Liver (tissue), 8 donors: ENCODE measurements at regions not wholly inside any gene's neighbourhood (a gene's known extent, or its start where the extent isn't known, plus 50 kb on each side); places are given as distances from the start of the nearest gene placed in this dataset.

Experiments
- DNase-seq: peaks from one replicate; pipeline ENCODE4 v3.0.0-alpha.2; 2017; ENCODE audit warnings: low spot score
- H3K27ac ChIP-seq, 2 donors: one replicate each; pipeline ENCODE4 v1.7.0; 2013; ENCODE audit warnings: inconsistent platforms in 2 of 2, low read length in 2 of 2, control low read depth in 1 of 2, low read depth in 1 of 2, mild to moderate bottlenecking in 1 of 2
- H3K27me3 ChIP-seq, 4 donors: one replicate each; pipeline versions ENCODE4 v1.6.1 to v1.7.0; 2013; ENCODE audit warnings: low read length in 3 of 4, inconsistent platforms in 1 of 4, mild to moderate bottlenecking in 1 of 4, moderate library complexity in 1 of 4; ENCODE audit not compliant: control insufficient read depth in 4 of 4, insufficient read depth in 4 of 4
- H3K36me3 ChIP-seq, 4 donors: one replicate each; pipeline versions ENCODE4 v1.6.1 to v1.7.0; 2013; ENCODE audit warnings: low read length in 3 of 4, mild to moderate bottlenecking in 3 of 4, low read depth in 1 of 4, moderate library complexity in 1 of 4; ENCODE audit not compliant: control insufficient read depth in 4 of 4, insufficient read depth in 3 of 4
- H3K4me1 ChIP-seq, 4 donors: one replicate each; pipeline versions ENCODE4 v1.6.1 to v1.7.0; 2013; ENCODE audit warnings: low read length in 3 of 4, mild to moderate bottlenecking in 3 of 4, moderate library complexity in 1 of 4; ENCODE audit not compliant: control insufficient read depth in 4 of 4, insufficient read depth in 4 of 4
- H3K4me3 ChIP-seq, 3 donors: one replicate each; pipeline versions ENCODE4 v1.6.1 to v1.7.0; 2013; ENCODE audit warnings: low read length in 3 of 3, control low read depth in 1 of 3, low read depth in 1 of 3, mild to moderate bottlenecking in 1 of 3
- H3K9ac ChIP-seq, 2 donors: one replicate each; pipeline ENCODE4 v1.7.0; 2013; ENCODE audit warnings: low read length in 2 of 2, mild to moderate bottlenecking in 2 of 2, moderate library complexity in 2 of 2, control low read depth in 1 of 2, low read depth in 1 of 2
- H3K9me3 ChIP-seq, 4 donors: one replicate each; pipeline versions ENCODE4 v1.6.1 to v1.7.0; 2013; ENCODE audit warnings: low read length in 3 of 4; ENCODE audit not compliant: control insufficient read depth in 4 of 4
- ATF3 ChIP-seq: IDR thresholded peaks from 2 replicates; pipeline ENCODE4 v1.6.1; 2016; ENCODE audit warnings: antibody characterized with exemption
- CTCF ChIP-seq: fragments of 150-350 bp; IDR thresholded peaks from 2 replicates; pipeline ENCODE4 v1.5.1; 2017; ENCODE audit warnings: improper control_type of control experiment, low read depth, low read length; ENCODE audit not compliant: missing input control
- EGR1 ChIP-seq, 2 donors: IDR thresholded peaks; 2 replicates each; pipeline ENCODE4 v1.6.1; 2016 to 2018; ENCODE audit warnings: antibody characterized with exemption in 2 of 2, low read depth in 2 of 2
- FOXA1 ChIP-seq: IDR thresholded peaks from 2 replicates; pipeline ENCODE4 v1.6.1; 2016; ENCODE audit warnings: antibody characterized with exemption
- FOXA2 ChIP-seq: IDR thresholded peaks from 2 replicates; pipeline ENCODE4 v1.6.1; 2016; ENCODE audit warnings: antibody characterized with exemption
- GABPA ChIP-seq, 2 donors: IDR thresholded peaks in 1 of 2; conservative IDR thresholded peaks in 1 of 2; 2 replicates each; pipeline ENCODE4 v1.6.1; 2016; ENCODE audit warnings: antibody characterized with exemption in 2 of 2, mild to moderate bottlenecking in 1 of 2, moderate library complexity in 1 of 2
- HNF4A ChIP-seq, 2 donors: conservative IDR thresholded peaks; 2 replicates each; pipeline ENCODE4 v1.6.1; 2016; ENCODE audit warnings: antibody characterized with exemption in 2 of 2, mild to moderate bottlenecking in 2 of 2
- HNF4G ChIP-seq: IDR thresholded peaks from 2 replicates; pipeline ENCODE4 v1.6.1; 2016; ENCODE audit warnings: antibody characterized with exemption
- JUND ChIP-seq, 2 donors: IDR thresholded peaks; 2 replicates each; pipeline ENCODE4 v1.6.1; 2016; ENCODE audit warnings: antibody characterized with exemption in 2 of 2
- MAX ChIP-seq: IDR thresholded peaks from 2 replicates; pipeline ENCODE4 v1.6.1; 2016; ENCODE audit warnings: antibody characterized with exemption
- NR2F2 ChIP-seq: IDR thresholded peaks from 2 replicates; pipeline ENCODE4 v1.6.1; 2016; ENCODE audit warnings: antibody characterized with exemption
- RAD21 ChIP-seq, 2 donors: IDR thresholded peaks; 2 replicates each; pipeline ENCODE4 v1.6.1; 2016; ENCODE audit warnings: antibody characterized with exemption in 2 of 2, mild to moderate bottlenecking in 2 of 2
- REST ChIP-seq: IDR thresholded peaks from 2 replicates; pipeline ENCODE4 v1.6.1; 2016; ENCODE audit warnings: antibody characterized with exemption, mild to moderate bottlenecking
- RXRA ChIP-seq, 2 donors: IDR thresholded peaks; 2 replicates each; pipeline ENCODE4 v1.6.1; 2017 to 2018; ENCODE audit warnings: antibody characterized with exemption in 2 of 2, mild to moderate bottlenecking in 1 of 2
- SP1 ChIP-seq: IDR thresholded peaks from 2 replicates; pipeline ENCODE4 v1.6.1; 2018; ENCODE audit warnings: antibody characterized with exemption, mild to moderate bottlenecking
- TAF1 ChIP-seq: conservative IDR thresholded peaks from 2 replicates; pipeline ENCODE4 v1.6.1; 2016; ENCODE audit warnings: antibody characterized with exemption, mild to moderate bottlenecking
- YY1 ChIP-seq: IDR thresholded peaks from 2 replicates; pipeline ENCODE4 v1.6.1; 2016; ENCODE audit warnings: antibody characterized with exemption, mild to moderate bottlenecking
- ZBTB33 ChIP-seq: IDR thresholded peaks from 2 replicates; pipeline ENCODE4 v1.6.1; 2016; ENCODE audit warnings: antibody characterized with exemption
- WGBS: extraction: QIAGEN DNeasy Blood & Tissue Kit; methylation state at CpG from one replicate; pipeline ENCODE4 v1.1.7; 2013; 5-methylcytosine and 5-hydroxymethylcytosine counted together
- donor health status: healthy.
- donor health status: healthy.
- donor health status: healthy.
- donor health status: healthy.
- donor health status: healthy.

- Histone ChIP-seq H3K9ac (no peak overlapping the region), H3K4me3 (no peak overlapping the region), H3K4me1 (no peaks in the 10 kb centered on the region), H3K27ac (no peak overlapping the region), H3K27me3 (no peaks in the 10 kb centered on the region), H3K9me3 (no peaks in the 10 kb centered on the region), H3K36me3 (no peaks in the 10 kb centered on the region)
- DNase-seq = no peak
- WGBS = 53% methylated on average over 1 of the region's 1 CpG
- no peak for TF ChIP-seq JUND (IDR thresholded peaks at IDR 0.05)
- no peak for TF ChIP-seq GABPA (IDR thresholded peaks at IDR 0.05 in 1 of 2, conservative IDR thresholded peaks at IDR 0.05 in 1 of 2)
- TF ChIP-seq REST = no peak
- TF ChIP-seq YY1 = no peak
- TF ChIP-seq MAX = no peak
- no peak for TF ChIP-seq ATF3
- TF ChIP-seq FOXA1 = no peak
- TF ChIP-seq CTCF = no peak
- TF ChIP-seq TAF1 = no peak
- TF ChIP-seq HNF4G = no peak
- TF ChIP-seq RXRA (IDR thresholded peaks at IDR 0.05) = no peak
- TF ChIP-seq SP1 = no peak
- no peak for TF ChIP-seq EGR1 (IDR thresholded peaks at IDR 0.05; ENCODE audit: low read depth in 2 of 2)
- TF ChIP-seq RAD21 (IDR thresholded peaks at IDR 0.05) = no peak
- TF ChIP-seq HNF4A (conservative IDR thresholded peaks at IDR 0.05) = no peak
- TF ChIP-seq FOXA2 = no peak
- TF ChIP-seq NR2F2 = no peak
Observed at GRCh38 chr5:30572279-30572678, 621.2 kb upstream of the CDH6 start.

- H3K9ac ChIP-seq = no peak overlapping the region
- H3K36me3 ChIP-seq = no peaks in the 10 kb centered on the region
- WGBS = 70% methylated on average over 2 of the region's 2 CpGs
- no peaks in the 10 kb centered on the region for H3K27me3 ChIP-seq
- H3K4me1 ChIP-seq = no peaks in the 10 kb centered on the region
- no peak overlapping the region for H3K4me3 ChIP-seq
- H3K9me3 ChIP-seq = no peaks in the 10 kb centered on the region
- no peak for DNase-seq
- H3K27ac ChIP-seq = no peak overlapping the region
- TF ChIP-seq EGR1 (IDR thresholded peaks at IDR 0.05; ENCODE audit: low read depth in 2 of 2) (no peak), REST (no peak), YY1 (no peak), RAD21 (IDR thresholded peaks at IDR 0.05) (no peak), NR2F2 (no peak), SP1 (no peak), TAF1 (no peak), HNF4A (conservative IDR thresholded peaks at IDR 0.05) (no peak), MAX (no peak), FOXA2 (no peak), ZBTB33 (no peak), GABPA (IDR thresholded peaks at IDR 0.05 in 1 of 2, conservative IDR thresholded peaks at IDR 0.05 in 1 of 2) (no peak), HNF4G (no peak), RXRA (IDR thresholded peaks at IDR 0.05) (no peak), JUND (IDR thresholded peaks at IDR 0.05) (no peak)
Observed at GRCh38 chr5:30561771-30562170, 631.7 kb upstream of the CDH6 start.
